ENCODE measurements at regions not wholly inside any gene's neighbourhood (a gene's known extent, or its start where the extent isn't known, plus 50 kb on each side); places are given as distances from the start of the nearest gene placed in this dataset.

DNA sequence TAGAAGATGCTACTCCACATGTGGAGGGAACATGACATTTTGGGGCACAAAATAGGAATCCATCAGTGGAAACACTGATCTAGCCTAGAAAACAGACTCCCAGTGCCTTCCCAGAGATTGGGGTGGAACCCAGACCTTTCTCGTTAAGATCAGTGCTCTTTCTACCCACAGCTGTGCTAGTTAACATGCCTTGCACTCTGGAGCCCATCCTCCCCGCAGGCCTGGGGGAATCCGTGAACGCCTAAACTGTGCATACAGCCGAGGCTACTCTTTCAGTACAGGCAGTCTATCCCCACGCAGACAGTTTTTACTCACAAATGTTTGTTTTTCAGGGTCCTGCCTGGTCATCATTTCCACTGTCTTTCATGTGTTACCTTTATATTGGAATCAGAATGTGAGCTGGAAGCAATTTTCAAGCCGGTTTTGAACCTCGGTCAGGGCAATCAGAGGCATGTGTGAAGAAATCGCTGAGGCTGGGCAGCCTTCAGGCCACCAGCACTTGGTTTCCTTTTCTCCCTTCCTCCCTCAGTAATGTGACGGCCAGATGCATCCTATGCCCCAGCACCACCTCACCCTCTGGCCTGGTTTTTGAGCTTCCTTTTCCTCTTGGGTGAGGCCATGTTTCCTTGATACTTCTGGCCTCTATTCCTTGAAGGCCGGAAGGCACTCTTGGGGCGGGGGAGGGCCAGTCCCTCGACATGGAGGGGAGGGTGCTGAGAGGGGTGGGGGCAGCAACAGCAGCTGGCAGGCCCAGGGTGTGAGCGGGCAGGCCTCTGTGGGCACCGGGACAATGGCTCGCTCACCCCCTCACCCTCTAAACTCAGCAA, 123.6 kb upstream of the GALNT15 start:
- no peak for TF ChIP-seq CTCF (IDR thresholded peaks at IDR 0.05; ENCODE audit: borderline replicate concordance, insufficient read depth, low read depth, low read length)
- H3K4me3 ChIP-seq (ENCODE audit: low read depth, low read length) = no peak overlapping the region

GRCh38 chr3:16051691-16052090, 122.8 kb upstream of the GALNT15 start:
- TF ChIP-seq CTCF (IDR thresholded peaks at IDR 0.05; ENCODE audit: borderline replicate concordance, insufficient read depth, low read depth, low read length) = no peak
- H3K4me3 ChIP-seq (ENCODE audit: low read depth, low read length) = no peak overlapping the region

DNA sequence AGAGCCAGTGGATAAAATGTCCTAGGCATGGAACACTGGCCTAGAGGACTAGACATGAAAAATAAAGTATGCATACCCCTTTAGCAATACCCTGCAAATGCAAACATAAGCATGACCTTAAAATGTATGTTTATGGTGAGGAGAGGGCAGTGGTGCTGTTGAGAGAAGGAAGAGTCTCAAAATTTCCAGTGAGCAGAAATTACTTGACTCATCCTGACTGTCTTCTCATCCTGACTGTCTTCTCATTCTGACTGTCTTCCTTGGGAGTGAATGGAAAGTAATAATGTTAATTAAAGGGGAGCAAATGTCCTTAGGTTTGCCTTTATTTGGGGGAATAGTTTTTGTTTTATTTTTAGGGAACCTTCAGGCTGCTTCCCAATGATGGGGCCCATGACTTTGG, 121.5 kb upstream of the GALNT15 start:
- no peak for TF ChIP-seq CTCF (IDR thresholded peaks at IDR 0.05; ENCODE audit: borderline replicate concordance, insufficient read depth, low read depth, low read length)
- no peak overlapping the region for H3K4me3 ChIP-seq (ENCODE audit: low read depth, low read length)

DNA sequence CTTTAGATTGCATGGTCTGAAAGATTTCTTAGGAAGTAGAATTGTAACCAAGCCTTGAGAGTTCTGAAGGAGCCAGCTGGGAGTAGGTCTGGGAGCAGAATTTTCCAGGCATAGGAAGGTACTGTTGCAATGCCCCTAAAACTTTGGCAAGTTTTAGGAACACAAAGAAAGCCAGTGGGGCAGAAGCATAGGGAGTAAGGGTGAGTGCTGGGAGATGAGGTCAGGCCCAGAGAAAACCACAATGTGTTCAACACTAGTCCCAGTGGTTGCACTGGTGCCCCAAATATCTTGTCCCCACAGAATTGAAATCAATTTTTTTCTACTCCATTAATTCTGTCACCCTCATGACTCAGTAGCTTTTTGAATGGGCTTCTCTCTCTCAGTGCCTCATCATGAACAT, 120.7 kb upstream of the GALNT15 start:
- TF ChIP-seq CTCF (IDR thresholded peaks at IDR 0.05; ENCODE audit: borderline replicate concordance, insufficient read depth, low read depth, low read length) = no peak
- no peak overlapping the region for H3K4me3 ChIP-seq (ENCODE audit: low read depth, low read length)

DNA sequence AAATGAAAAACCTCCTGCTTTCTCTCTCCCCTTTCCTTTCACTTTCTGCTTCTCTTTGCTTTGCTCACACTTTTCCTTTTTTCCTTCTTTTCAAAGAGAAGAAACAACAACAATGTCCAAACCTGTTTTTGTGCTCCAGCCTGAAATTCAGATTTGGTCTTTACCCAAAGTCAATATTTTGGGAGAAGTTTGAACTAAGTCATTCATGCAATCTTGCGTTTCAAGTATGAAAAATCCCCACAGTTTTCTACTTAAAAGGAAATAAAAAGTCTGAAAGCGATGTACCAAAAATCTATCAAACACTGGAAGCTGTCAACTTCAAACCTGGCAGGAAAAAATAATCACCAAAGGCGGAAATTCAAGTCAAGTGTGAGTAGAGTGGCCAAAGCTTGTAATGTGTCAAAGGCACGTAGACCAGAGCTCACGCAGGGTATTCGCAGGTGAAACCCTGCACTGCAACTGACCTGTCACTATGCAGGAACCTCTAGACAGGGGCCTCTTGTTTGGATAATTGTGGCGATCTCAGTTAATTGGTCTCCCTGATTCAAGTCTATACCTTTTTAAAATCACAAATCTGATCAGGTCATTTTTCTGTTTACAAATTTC, 118.8 kb upstream of the GALNT15 start:
- no peak overlapping the region for H3K4me3 ChIP-seq (ENCODE audit: low read depth, low read length)
- TF ChIP-seq CTCF (IDR thresholded peaks at IDR 0.05; ENCODE audit: borderline replicate concordance, insufficient read depth, low read depth, low read length) = no peak

DNA sequence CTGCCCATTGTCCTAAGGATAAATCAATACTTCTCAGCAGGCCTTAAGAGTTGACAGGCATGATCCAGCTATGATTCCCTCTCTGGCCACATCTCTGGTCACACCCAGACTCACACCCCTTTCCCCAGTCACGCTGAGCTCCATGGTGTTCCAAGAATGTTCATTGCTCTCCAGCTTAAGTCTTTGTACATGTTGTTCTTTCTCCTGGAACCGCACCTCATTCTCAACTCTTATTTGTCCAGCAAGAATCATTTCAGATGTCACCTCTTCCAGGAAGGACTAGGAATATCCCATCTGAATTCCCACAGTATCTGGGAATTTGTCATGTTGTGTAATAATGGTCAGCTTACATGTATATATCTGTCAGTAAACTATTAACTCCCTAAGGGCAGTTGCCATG, 118.3 kb upstream of the GALNT15 start:
- no peak overlapping the region for H3K4me3 ChIP-seq (ENCODE audit: low read depth, low read length)
- no peak for TF ChIP-seq CTCF (IDR thresholded peaks at IDR 0.05; ENCODE audit: borderline replicate concordance, insufficient read depth, low read depth, low read length)

GRCh38 chr3:16058521-16058920, 116.0 kb upstream of the GALNT15 start:
- TF ChIP-seq CTCF (IDR thresholded peaks at IDR 0.05; ENCODE audit: borderline replicate concordance, insufficient read depth, low read depth, low read length) = no peak
- H3K4me3 ChIP-seq (ENCODE audit: low read depth, low read length) = no peak overlapping the region
